ENCODE measurements at regions not wholly inside any gene's neighbourhood (a gene's known extent, or its start where the extent isn't known, plus 50 kb on each side); places are given as distances from the start of the nearest gene placed in this dataset.
"Not testable (repeated sequence)": the region's sequence is repeated elsewhere in the genome, so short reads cannot be mapped to it uniquely, and the experiment has no call there.

DNA sequence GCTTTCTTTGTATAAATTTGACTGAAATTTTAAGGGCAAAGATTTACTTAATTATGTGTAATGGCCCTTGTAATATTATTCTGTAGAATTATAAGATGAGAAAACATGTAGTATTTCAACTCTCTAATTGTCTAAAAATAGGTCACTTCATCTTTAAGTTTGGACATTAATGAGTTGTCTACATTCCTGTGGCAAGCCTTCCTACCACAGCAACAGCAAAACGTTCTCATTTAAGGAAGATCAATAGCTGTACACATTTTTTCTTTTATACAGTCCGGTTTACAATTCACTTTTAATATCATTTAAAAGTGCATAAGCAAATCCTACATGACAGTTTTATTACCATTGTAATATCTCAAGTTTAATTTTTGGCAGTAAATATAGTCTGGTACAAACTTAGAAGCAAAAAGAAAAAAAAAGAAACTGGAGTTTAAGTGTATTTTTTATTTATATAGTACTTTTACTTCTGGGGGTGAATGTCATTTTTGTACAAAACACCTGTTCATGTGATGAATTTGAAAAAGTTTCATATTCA lies 501.8 kb downstream of the ZPLD1 start:
- no peak overlapping the region for H3K4me3 ChIP-seq (ENCODE audit: low read depth, low read length)
- TF ChIP-seq, protein P1, sequence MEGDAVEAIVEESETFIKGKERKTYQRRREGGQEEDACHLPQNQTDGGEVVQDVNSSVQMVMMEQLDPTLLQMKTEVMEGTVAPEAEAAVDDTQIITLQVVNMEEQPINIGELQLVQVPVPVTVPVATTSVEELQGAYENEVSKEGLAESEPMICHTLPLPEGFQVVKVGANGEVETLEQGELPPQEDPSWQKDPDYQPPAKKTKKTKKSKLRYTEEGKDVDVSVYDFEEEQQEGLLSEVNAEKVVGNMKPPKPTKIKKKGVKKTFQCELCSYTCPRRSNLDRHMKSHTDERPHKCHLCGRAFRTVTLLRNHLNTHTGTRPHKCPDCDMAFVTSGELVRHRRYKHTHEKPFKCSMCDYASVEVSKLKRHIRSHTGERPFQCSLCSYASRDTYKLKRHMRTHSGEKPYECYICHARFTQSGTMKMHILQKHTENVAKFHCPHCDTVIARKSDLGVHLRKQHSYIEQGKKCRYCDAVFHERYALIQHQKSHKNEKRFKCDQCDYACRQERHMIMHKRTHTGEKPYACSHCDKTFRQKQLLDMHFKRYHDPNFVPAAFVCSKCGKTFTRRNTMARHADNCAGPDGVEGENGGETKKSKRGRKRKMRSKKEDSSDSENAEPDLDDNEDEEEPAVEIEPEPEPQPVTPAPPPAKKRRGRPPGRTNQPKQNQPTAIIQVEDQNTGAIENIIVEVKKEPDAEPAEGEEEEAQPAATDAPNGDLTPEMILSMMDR (IDR thresholded peaks at IDR 0.05; ENCODE audit: control insufficient read depth, extremely low read depth, insufficient read depth), result no peak
- no peak for DNase-seq (ENCODE audit: low read depth)

DNA sequence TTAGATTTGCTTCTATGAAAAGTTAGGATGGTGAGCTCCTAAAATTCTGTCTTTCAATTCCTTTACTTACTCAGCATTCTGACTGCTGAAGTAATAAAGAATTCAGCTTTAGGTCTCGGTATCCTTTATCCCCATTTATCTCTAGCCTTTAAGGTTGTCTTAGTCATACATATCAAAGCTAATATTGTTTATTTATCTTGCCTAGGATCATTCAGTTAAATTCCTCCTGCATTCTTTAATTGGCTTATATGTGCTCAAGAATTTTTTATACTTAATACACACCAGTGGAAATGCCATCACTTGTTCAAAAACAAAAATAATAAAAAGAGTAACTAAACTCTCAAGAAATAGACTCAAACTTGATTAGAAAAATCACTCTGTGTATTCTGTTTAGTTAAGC lies 507.0 kb downstream of the ZPLD1 start:
- no peak overlapping the region for H3K4me3 ChIP-seq (ENCODE audit: low read depth, low read length)
- DNase-seq (ENCODE audit: low read depth), result no peak
- TF ChIP-seq, protein P1 (IDR thresholded peaks at IDR 0.05; ENCODE audit: control insufficient read depth, extremely low read depth, insufficient read depth), result no peak

DNA sequence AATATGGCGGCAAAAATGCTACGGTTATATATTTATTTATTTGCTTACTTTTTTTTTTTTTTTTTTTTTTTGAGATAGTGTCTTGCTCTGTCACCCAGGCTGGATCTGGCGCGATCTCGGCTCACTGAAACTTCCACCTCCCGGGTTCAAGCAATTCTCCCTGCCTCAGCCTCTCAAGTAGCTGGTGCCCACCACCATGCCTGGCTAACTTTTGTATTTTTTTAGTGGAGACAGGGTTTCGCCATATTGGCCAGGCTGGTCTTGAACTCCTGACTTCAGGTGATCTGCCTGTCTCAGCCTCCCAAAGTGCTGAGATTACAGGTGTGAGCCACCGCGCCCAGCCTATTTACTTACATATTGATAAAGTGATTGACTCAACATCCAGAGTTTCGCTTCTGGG lies 511.6 kb downstream of the ZPLD1 start:
- H3K4me3 ChIP-seq (ENCODE audit: low read depth, low read length); DNase-seq (ENCODE audit: low read depth): not testable (repeated sequence)

DNA sequence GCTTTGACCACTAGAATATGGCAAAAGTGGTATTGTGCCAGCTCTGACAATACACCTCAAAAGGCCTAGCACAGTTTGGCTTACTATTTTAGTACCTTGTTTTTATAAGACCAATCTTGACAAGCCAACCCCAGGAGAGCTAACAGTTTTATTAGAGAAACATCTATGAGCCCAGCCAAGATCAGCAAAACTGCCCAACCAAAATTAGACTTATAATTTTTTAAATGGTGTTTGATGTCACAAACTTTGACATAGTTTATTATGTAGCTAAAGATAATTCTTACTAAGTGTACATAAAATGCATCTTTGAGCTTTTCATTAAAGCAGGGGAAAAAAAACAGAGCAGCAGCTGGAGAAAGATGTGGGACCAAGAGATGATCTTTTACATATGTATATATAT lies 537.5 kb downstream of the ZPLD1 start:
- H3K4me3 ChIP-seq (ENCODE audit: low read depth, low read length), result no peak overlapping the region
- TF ChIP-seq, protein P1 (IDR thresholded peaks at IDR 0.05; ENCODE audit: control insufficient read depth, extremely low read depth, insufficient read depth), result no peak
- DNase-seq (ENCODE audit: low read depth), result no peak

DNA sequence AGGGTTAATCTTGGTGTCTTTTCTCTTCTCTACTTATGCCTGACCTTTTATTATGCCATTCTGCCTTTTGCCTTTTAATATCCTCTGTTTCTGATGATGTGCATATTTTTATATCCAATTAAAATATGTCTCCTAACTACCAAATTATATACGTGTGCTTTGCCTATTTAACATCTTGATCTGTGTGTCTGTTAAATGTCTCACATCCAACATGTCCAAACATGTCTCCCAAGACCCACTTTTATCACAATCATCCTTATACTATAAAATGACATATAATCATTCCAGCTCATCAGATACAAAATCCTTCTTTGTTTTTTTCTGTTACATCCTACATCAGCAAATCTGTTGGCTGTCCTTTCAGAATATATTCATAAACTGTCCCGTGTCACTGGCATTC lies 539.5 kb downstream of the ZPLD1 start:
- H3K4me3 ChIP-seq (ENCODE audit: low read depth, low read length), result no peak overlapping the region
- no peak for DNase-seq (ENCODE audit: low read depth)
- TF ChIP-seq, protein P1 (IDR thresholded peaks at IDR 0.05; ENCODE audit: control insufficient read depth, extremely low read depth, insufficient read depth), result no peak

DNA sequence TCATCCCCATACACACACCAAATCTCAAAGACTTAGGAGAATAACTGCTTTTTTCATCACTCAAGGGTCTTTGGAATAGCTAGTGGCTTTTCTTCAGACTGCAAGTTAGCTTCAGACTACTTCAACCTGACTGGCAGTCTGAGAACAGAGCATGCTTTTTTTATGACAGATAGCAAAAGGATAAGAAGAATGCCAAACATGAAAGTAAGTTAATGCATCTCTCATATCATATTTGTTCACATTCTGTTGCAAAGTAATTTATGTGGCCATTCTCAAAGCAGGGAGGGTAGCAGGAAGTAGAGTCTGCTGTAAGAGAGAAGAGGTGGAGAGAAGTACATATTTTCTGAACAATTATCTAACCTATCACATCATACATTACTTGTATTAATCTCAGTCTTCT lies 544.4 kb downstream of the ZPLD1 start:
- no peak overlapping the region for H3K4me3 ChIP-seq (ENCODE audit: low read depth, low read length)
- DNase-seq (ENCODE audit: low read depth), result no peak
- TF ChIP-seq, protein P1 (IDR thresholded peaks at IDR 0.05; ENCODE audit: control insufficient read depth, extremely low read depth, insufficient read depth), result no peak

DNA sequence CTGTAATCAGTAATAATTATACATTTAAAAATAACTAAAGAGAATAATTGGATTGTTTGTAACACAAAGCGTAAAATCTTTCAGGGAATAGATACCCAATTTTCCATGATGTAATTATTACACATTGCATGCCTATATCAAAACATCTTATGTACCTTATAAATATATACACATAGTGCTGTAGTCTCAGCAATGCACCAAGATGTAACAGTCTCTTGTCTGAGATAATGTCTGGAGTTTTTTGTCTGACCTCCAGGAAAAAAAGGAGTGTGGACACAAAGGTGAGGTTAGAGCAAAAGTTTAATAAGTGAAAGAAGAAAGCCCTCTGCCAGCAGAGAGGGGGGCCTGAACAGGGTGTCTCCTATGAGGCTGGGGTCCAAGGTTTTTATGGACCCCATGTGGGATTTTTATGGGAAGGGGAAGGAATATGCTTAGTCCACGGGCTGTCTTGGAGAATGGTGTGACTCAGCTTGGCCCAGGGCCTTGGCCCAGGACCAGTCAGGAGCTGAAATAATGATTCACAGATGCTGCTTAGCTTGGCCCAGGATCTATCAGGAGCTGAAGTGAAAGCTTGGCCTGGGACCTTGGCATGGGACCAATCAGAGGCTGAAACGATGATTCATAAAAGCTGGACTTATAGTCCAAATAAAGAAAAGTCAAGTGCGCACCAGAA lies 545.0 kb downstream of the ZPLD1 start:
- DNase-seq (ENCODE audit: low read depth), result peak; percentile 39
- H3K4me3 ChIP-seq (ENCODE audit: low read depth, low read length), result no peak overlapping the region

More for the DNA sequence above, 545.0 kb downstream of the ZPLD1 start:
- TF ChIP-seq, protein P1 (IDR thresholded peaks at IDR 0.05; ENCODE audit: control insufficient read depth, extremely low read depth, insufficient read depth), result no peak
